Keratinocyte (primary cell): ENCODE measurements at regions not wholly inside any gene's neighbourhood (a gene's known extent, or its start where the extent isn't known, plus 50 kb on each side); places are given as distances from the start of the nearest gene placed in this dataset.
A peak's percentile ranks its signal among the peaks of the same experiment; 100 is the strongest.

ENCODE experiments used
- DNase-seq: peaks from one replicate; pipeline ENCODE4 v3.0.0-alpha.2; 2011; ENCODE audit warnings: low read depth, missing footprints, low spot score
- FAIRE-seq: peaks from 2 replicates; lab custom pipeline; 2011; peaks lifted over from hg19 to GRCh38; lab: Jason Lieb, UNC
- H2AFZ ChIP-seq: 2 replicates; pipeline ENCODE4 v1.6.0; 2012; ENCODE audit warnings: low read length, control low read depth, inconsistent platforms; ENCODE audit not compliant: control insufficient read depth
- H3K27ac ChIP-seq: 2 replicates; pipeline ENCODE4 v1.5.1; 2011; ENCODE audit warnings: low read length; ENCODE audit not compliant: control insufficient read depth, insufficient read depth
- H3K27me3 ChIP-seq: 3 replicates; pipeline ENCODE4 v1.6.0; 2011; ENCODE audit warnings: low read length; ENCODE audit not compliant: control insufficient read depth, insufficient read depth; ENCODE audit errors: extremely low read depth
- H3K36me3 ChIP-seq, 2 experiments: 2 replicates in 1 of 2; 3 replicates in 1 of 2; pipeline ENCODE4 v1.5.1; 2011; ENCODE audit warnings: low read length in 2 of 2, mild to moderate bottlenecking in 1 of 2; ENCODE audit not compliant: control insufficient read depth in 2 of 2, insufficient read depth in 2 of 2; ENCODE audit errors: extremely low read depth in 1 of 2
- H3K4me1 ChIP-seq: 3 replicates; pipeline ENCODE4 v1.5.1; 2011; ENCODE audit warnings: low read length; ENCODE audit not compliant: control insufficient read depth, insufficient read depth; ENCODE audit errors: extremely low read depth
- H3K4me2 ChIP-seq: 3 replicates; pipeline ENCODE4 v1.6.0; 2011; ENCODE audit warnings: low read depth, low read length; ENCODE audit not compliant: control insufficient read depth, insufficient read depth; ENCODE audit errors: extremely low read depth
- H3K4me3 ChIP-seq, 3 experiments: fragments of 200-600 bp in 1 of 3; sonication (generic) in 1 of 3; 2 replicates in 2 of 3; 3 replicates in 1 of 3; pipeline ENCODE4 v1.5.1; 2011 to 2016; ENCODE audit warnings: low read length in 3 of 3, mild to moderate bottlenecking in 3 of 3, control low read depth in 2 of 3, inconsistent platforms in 1 of 3, low read depth in 1 of 3, mixed read lengths in 1 of 3, mixed run types in 1 of 3, moderate library complexity in 1 of 3; ENCODE audit not compliant: control insufficient read depth in 2 of 3, insufficient read depth in 2 of 3; ENCODE audit errors: extremely low read depth in 1 of 3
- H3K79me2 ChIP-seq: 2 replicates; pipeline ENCODE4 v1.6.0; 2012; ENCODE audit warnings: low read length; ENCODE audit not compliant: control insufficient read depth, insufficient read depth
- H3K9ac ChIP-seq: 3 replicates; pipeline ENCODE4 v1.6.0; 2011; ENCODE audit warnings: low read length; ENCODE audit not compliant: control insufficient read depth, insufficient read depth; ENCODE audit errors: extremely low read depth
- H3K9me1 ChIP-seq: 3 replicates; pipeline ENCODE4 v1.6.0; 2011; ENCODE audit warnings: low read length; ENCODE audit not compliant: control insufficient read depth, insufficient read depth; ENCODE audit errors: extremely low read depth
- H3K9me3 ChIP-seq: 2 replicates; pipeline ENCODE4 v1.5.1; 2012; ENCODE audit warnings: low read depth, low read length; ENCODE audit not compliant: control insufficient read depth
- H4K20me1 ChIP-seq: 3 replicates; pipeline ENCODE4 v1.6.0; 2011; ENCODE audit warnings: low read length; ENCODE audit not compliant: control insufficient read depth, insufficient read depth; ENCODE audit errors: extremely low read depth
- CTCF ChIP-seq, 3 experiments: IDR thresholded peaks in 1 of 3; conservative IDR thresholded peaks in 1 of 3; optimal IDR thresholded peaks in 1 of 3; 2 replicates in 2 of 3; 3 replicates in 1 of 3; pipeline versions ENCODE3 to v1.5.1; 2011; ENCODE audit warnings: low read length in 3 of 3, mild to moderate bottlenecking in 3 of 3, moderate library complexity in 2 of 3, control low read depth in 1 of 3, inconsistent platforms in 1 of 3; ENCODE audit not compliant: insufficient read depth in 2 of 3; ENCODE audit errors: extremely low read depth in 1 of 3
- EZH2 ChIP-seq: IDR thresholded peaks from one replicate; pipeline ENCODE4 v1.6.1; 2012; ENCODE audit warnings: inconsistent platforms, mild to moderate bottlenecking, low read length, moderate library complexity
- dilution Hi-C: fragments of 300-500 bp; cut with MboI; formaldehyde crosslinking; loops from one replicate; pipeline ENCODE4 v1.7.0; 2020; ENCODE audit warnings: low sequenced_read_pairs; ENCODE audit not compliant: extremely low pct_ligation_motif_present

- TF ChIP-seq EZH2 = no peak
- TF ChIP-seq CTCF (optimal IDR thresholded peaks at IDR 0.05 in 1 of 3, IDR thresholded peaks at IDR 0.05 in 1 of 3, conservative IDR thresholded peaks at IDR 0.05 in 1 of 3; ENCODE audit: extremely low read depth in 1 of 3, insufficient read depth in 2 of 3, low read length in 3 of 3) = no peak
- Histone ChIP-seq H3K4me3 (no peak overlapping the region), H4K20me1 (no peaks in the 10 kb centered on the region), H3K9me3 (no peaks in the 10 kb centered on the region), H3K27ac (no peak overlapping the region), H3K4me2 (no peak overlapping the region), H3K9me1 (no peaks in the 10 kb centered on the region), H3K9ac (no peak overlapping the region), H3K4me1 (peaks cover 6% of the 10 kb centered on the region), H3K27me3 (no peaks in the 10 kb centered on the region), H3K79me2 (no peaks in the 10 kb centered on the region), H2AFZ (no peak overlapping the region), H3K36me3 (no peaks in the 10 kb centered on the region)
- FAIRE-seq (peak; percentile 17), DNase-seq (no peak)
- dilution Hi-C loops = no loop called here
Measured at GRCh38 chr16:80166082-80166481, 374.7 kb upstream of the DYNLRB2 start.

GRCh38 chr16:80164966-80165550 lies 375.7 kb upstream of the DYNLRB2 start:
- no peak for DNase-seq
- Histone ChIP-seq H3K9me1 (no peaks in the 10 kb centered on the region), H3K36me3 (no peaks in the 10 kb centered on the region), H3K4me3 (no peak overlapping the region), H3K4me1 (peaks cover 6% of the 10 kb centered on the region), H3K27me3 (no peaks in the 10 kb centered on the region), H3K27ac (no peak overlapping the region), H2AFZ (no peak overlapping the region), H3K4me2 (no peak overlapping the region), H3K9me3 (no peaks in the 10 kb centered on the region), H3K9ac (no peak overlapping the region), H4K20me1 (no peaks in the 10 kb centered on the region), H3K79me2 (no peaks in the 10 kb centered on the region)
- FAIRE-seq = no peak
- no peak for TF ChIP-seq EZH2
- TF ChIP-seq CTCF (optimal IDR thresholded peaks at IDR 0.05 in 1 of 3, IDR thresholded peaks at IDR 0.05 in 1 of 3, conservative IDR thresholded peaks at IDR 0.05 in 1 of 3; ENCODE audit: extremely low read depth in 1 of 3, insufficient read depth in 2 of 3, low read length in 3 of 3) = no peak
- dilution Hi-C loops = no loop called here
